NCI-H748 (cell line): ENCODE measurements at regions not wholly inside any gene's neighbourhood (a gene's known extent, or its start where the extent isn't known, plus 50 kb on each side); places are given as distances from the start of the nearest gene placed in this dataset.

ENCODE experiments used
- DNase-seq: peaks from one replicate; lab custom pipeline; 2025; ENCODE audit not compliant: unreplicated experiment; lab: John Stamatoyannopoulos, UW

DNA sequence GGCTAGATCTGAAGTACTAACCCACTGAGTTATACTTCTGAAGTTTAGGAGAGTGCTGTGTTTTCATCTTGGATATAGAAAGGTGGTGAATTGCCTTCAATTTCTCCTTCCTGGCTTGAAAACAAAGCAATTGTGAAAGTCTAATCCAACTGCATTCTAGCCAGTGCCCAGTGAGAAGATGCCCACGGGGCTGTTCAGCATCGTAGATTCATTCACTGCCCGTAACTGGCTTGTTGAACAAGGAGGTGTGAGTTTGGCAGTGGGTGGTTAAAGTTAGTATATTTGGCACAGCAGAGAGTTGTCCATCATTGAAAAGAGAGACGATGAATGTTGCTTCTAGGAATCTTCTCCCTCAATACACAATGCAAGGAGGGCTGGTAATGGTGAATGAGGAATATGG lies 82.3 kb upstream of the RND3 start:
- DNase-seq: no peak

DNA sequence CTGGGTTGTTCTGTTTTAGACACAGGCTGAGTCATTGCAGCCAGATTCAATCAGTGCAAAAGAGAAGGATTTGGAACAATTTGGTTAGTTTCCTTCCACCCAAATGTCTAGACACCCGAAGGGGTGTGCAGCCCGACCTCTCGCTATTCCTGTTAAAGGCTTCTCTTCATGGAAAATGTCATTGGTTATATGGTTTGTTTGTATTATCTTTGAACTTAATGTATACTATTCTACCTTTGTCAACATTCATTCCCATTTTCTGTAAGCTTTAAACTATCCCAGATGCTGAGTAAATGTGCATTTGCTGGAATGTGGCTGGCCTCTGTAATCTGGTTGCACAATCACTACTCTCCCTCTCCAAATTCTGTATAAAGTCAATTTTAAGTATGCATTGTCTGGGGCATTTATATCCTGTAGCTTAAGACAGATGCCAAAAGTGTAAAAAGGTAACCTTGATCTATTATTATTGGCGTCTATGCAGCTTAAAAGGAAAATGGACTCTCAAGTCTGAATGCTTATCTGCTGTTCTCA lies 80.4 kb upstream of the RND3 start:
- DNase-seq: no peak

DNA sequence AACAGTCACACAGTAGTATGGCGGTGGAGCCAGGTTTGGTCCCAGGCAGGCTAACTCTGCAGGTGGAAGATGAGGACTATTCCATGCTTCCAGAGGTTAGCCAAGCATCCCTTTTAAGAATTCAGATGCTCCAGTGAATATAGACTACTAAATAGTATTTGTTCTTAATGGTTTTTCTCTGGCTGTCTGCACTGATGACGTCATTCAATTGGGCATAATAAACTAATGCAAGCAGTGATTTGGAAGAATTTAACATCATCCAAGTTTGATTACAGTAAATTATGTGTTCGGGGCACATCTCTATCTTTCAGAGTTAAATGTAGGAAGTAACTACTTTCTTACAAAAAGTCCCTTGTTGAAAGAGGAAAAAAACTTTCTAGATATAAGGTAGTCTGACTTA lies 78.8 kb upstream of the RND3 start:
- DNase-seq: no peak

DNA sequence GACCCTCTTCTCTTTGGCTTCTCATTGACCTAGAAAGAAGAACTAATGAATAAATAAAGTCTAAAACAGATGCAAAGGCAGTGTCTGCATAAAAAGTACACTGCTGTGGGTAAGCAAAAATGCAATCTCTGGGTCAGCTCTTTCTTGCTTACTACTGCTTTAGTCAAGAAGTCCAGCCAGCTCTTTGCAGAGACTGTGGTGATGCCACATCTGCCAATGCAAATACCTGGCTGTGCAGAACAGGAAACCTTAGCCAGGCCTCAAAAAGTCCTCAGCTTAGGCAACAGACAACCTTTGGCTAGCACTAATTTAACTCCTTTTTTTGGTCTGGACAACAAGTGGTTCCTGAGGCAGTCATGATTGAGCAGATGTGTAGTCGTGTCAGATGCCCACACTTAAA lies 73.6 kb upstream of the RND3 start:
- no peak for DNase-seq

DNA sequence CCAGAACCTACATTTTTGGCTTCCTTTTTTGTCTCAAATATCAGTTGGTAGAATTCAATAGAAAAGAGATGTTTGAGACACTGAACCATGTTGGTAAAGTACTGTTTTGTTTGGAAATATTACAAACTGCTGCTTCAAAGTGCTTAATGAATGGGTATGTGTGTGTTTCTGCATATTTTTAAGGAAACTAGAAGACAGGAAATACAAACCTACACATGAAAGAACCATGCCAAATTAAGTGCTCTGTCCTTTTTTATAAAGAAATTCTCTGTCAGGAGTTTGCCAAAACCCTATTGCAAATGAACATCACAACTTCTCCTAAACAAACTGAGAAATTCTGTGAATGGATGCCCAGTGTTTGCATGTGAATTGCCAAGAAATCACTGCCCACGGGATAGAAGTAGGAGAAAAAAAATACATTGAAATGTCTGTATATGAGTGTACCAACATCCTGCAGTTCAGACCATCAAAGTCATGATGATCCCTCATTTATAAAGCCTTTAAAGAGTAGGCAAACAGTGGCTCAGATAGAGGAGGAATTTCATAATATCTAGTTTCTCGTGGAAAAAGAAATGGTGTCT lies 69.6 kb upstream of the RND3 start:
- DNase-seq: no peak

DNA sequence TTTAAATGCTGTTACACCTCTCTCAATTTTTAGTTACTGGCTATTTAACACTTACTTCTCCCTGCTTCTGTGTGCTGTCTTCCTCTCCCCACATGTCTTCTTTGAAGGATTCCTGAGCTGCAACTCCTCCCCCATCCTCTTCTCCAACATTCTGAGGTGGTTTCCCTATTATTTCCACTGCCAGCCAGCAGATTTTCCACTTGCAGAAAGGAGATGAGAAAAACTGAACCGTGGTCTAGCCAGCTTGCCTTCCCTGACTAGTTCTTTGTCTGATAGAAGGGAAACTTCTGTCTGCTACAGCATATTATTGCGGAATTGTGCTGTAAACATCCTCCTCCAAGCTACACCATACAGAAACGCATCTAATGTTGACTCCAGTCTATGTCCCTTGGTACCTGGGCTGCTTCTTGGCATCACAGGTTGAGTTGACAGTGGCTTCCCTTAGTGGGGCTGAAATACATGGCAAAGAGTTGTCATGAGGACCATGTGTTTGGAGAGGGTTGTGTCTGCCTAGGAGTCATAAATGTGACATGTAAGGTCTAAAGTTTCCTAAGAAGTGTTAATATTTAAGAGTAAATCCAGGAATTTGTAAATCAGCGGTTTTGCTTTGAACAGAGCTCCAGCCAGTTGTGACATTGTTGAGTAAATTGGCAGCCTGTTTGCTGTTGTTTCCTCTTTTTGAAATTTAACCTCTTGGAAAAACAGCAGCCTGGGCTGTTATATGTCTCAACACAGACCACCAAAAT lies 68.3 kb upstream of the RND3 start:
- no peak for DNase-seq

DNA sequence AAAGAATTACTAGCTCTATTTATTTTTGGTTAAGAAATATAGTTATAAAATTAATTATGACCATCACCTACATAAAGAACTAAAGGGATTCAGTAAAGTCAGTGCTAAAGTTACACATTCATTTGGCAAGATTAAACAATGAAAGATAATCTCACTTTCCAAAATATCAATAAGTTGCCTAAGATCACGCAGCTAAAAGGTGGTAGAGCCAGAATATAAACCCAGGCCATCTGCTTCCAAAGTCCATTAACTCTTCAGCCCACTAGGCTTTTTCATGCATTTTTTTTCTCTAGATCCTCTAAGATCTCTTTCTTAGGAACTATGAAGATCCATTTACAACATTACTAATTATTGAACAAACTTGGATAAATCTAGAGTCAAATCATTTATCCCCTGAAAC lies 66.6 kb upstream of the RND3 start:
- DNase-seq: no peak

DNA sequence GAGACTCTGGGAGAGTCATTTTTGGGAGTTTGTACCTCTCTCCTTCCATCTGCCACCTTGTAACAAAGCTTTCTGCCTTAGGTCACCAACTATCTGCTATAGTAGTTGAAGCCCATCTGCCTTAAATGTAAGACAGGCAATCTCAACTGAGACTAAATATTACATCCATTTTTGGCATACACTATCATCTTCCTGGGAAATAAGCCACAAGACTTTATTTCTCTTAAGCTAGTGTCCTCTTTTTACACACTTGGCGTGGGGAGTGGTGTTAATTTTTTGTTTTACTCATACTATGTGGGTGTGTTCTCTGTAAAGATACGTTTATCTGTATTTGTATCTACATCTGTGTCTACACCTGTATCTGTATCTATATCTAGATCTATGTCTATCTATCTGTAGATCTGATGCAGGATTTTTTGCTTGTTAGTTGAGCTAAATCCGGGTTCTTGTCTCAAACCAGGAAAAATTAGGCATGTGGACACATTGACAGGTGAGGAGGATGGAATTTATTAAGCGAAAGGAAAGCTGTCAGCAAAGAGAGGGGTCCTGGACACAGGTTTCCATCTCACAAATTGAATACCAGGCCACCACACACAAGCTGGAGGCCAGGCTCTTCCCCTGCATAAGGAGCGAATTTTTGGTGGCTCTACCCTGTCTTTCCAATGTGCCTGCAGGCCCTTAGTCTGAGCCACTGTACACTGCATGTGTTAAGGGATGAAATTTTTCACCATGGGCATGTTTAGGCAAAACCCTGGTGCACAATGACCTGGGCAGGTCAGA lies 64.8 kb upstream of the RND3 start:
- DNase-seq: no peak

DNA sequence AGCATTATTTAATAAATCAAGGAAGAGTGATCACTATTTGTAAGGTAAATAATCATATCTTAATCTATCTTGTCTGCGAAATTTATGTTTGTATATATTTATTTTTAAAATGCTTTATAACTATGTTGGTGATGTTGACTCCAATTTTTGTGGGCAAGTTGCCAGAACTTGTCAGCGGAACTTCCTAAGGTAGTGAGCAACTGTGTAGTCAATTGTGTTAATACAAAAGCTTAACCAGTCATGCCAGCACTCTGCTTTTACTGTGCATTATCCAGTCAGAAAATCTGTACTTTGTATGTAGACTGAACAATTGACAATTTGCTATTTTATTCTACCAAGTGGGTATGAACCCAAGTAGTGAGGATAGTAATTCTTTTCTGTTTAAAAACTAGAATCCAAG lies 61.9 kb upstream of the RND3 start:
- DNase-seq: peak; percentile 41

DNA sequence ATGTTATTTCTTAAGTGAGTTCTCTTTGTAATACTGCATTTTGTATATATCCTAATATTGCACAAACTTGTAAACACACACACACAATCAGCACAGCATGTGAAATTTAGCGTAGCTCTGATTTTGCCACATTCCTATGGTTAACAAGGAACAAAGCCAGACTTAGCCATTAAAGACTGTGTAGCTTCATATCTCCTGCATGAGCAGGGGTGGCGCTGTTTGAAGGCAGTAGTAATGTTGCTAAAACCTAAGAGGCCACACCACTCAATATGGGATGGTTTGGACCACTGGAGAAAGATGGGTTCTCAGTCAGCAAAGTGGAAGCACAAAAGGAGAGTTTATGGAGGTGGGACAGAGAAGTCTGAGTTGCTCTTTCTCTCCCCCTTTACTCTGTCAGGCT lies 61.1 kb upstream of the RND3 start:
- peak; percentile 78 for DNase-seq

DNA sequence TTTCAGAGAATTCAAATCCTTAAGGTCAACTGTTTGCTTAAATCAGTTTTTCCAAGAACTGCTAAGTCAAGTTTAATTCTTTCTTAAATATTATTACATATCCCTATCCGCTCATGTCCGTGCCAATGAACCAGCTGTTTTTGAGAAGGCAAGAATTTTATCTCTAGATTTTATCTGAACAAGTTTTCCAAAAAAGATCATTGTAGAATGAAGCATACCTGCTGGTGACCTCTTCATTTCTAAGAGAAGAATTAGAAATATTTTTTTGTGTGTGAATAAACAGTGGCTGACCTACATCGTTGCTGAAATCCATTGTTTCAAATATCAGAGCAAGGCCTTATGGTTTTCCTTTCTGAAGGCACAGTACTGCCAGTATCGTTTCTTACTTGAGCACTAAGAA lies 58.4 kb upstream of the RND3 start:
- DNase-seq: no peak

DNA sequence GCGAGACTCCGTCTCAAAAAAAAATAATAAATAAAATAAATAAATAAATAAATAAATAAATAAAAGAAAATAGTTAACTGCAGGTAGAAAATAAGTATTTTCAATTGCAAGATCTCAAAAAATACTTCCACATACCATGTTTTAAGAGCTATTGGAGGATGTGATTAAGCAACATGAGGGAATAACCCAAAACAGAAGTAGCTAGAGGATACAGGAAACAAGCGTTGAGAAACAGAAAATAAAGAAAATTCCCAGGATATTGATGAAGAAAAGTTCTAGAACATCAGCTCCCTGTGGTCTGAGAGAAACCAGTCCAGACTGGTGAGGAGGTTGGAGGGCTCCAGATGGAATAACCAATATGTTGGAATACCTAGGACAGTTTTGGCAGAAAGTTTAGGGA lies 57.3 kb upstream of the RND3 start:
- DNase-seq: no peak

DNA sequence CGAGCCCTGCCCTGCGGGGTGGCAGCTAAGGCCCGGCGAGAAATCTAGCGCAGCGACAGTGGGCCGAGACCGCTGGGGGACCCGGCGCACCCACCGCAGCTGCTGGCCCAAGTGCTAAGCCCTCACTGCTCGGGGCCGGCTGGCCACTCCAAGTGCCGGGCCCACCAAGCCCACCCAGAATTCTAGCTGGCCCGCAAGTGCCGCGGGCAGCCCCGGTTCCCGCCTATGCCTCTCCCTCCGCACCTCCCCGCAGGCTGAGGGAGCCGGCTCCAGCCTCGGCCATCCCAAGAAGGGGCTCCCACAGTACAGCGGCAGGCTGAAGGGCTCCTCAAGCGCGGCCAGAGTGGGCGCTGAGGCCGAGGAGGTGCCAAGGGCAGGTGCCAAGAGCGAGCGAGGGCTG lies 55.2 kb upstream of the RND3 start:
- DNase-seq: no peak

DNA sequence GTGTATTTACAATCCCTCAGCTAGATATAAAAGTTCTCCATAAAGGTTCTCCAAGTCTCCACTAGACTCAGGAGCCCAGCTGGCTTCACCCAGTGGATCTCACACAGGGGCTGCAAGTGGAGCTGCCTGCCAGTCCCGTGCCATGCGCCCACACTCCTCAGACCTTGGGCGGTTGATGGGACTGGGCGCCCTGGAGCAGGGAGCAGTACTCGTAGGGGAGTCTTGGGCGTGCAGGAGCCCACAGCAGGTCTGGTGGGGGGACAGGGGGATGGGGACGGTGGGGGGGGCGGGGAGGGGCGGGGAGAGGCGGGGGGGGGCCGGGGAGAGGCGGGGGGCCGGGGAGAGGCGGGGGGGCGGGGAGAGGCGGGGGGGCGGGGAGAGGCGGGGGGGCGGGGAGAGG lies 54.7 kb upstream of the RND3 start:
- no peak for DNase-seq

DNA sequence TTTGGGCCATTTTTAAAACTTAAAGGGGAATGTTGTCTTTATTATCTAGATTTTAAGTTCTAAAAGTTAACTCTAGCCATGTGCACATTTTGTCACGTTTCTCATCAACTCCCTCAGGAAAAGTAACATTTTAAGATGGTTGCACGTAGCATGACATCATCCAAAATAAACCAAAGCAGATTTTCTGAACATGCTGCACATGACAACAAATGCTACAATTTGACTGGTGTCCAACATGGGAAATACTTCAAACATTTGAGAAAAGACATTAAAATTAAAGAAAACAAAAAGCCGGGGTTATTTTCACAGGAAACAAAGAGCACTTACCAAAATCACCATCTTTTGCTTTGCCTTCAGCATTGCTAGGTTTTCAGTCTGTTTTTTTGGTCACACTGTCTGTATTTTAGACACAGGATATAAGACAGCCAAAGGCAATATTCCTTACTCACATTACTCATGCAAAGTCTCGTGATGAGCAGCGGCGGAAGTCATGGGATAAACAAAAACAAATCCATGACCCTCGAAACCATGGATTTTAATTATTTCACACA lies 51.3 kb upstream of the RND3 start:
- DNase-seq: no peak
